HG03342 (cell line): ENCODE measurements at regions not wholly inside any gene's neighbourhood (a gene's known extent, or its start where the extent isn't known, plus 50 kb on each side); places are given as distances from the start of the nearest gene placed in this dataset.

ENCODE experiments used
- ATAC-seq: cut with Tn5 transposase; IDR thresholded peaks from one replicate; pipeline ENCODE4 v1.9.1; 2021; ENCODE audit warnings: mild to moderate bottlenecking, moderate library complexity; ENCODE audit not compliant: unreplicated experiment

DNA sequence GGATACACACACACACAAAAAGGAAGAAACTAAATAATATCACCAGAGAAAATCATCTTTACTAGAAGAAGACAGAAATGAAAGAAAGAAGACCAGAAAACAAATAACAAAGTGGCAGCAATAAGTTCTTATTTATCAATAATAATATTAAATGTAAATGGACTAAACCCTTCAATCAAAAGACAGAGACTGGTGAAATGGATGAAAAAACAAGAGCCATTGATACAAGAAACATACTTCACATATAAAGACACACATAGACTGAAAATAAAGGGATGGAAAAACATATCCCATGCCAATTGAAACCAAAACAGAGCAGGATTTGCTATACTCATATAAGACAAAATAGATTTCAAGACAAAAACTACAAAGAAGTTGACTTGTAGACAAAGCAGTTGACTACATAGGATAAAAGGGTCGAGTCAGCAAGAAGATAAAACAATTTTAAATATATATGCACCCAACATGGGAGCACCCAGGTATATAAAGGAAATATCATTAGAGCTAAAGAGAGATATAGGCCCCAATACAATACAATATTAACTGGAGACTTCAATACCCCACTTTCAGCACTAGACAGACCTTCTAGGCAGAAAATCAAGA is 259.4 kb downstream of the EPM2A start:
- ATAC-seq = no peak

DNA sequence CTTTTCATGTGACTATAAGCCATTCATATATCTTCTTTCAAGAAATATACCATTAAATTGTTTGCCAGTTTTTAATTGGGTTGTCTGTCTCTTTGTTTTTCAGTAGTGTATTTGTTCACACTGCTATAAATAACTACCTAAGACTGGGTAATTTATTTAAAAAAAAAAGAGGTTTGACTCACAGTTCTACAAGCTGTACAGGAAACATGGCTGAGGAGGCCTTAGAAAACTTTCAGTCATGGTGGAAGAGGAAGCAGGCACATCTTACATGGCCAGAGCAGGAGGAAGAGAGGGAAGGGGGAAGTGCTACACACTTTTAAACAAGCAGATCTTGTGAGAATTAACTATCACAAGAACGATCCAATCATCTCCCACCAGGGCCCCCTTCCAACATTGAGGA is 255.3 kb downstream of the EPM2A start:
- ATAC-seq = no peak

DNA sequence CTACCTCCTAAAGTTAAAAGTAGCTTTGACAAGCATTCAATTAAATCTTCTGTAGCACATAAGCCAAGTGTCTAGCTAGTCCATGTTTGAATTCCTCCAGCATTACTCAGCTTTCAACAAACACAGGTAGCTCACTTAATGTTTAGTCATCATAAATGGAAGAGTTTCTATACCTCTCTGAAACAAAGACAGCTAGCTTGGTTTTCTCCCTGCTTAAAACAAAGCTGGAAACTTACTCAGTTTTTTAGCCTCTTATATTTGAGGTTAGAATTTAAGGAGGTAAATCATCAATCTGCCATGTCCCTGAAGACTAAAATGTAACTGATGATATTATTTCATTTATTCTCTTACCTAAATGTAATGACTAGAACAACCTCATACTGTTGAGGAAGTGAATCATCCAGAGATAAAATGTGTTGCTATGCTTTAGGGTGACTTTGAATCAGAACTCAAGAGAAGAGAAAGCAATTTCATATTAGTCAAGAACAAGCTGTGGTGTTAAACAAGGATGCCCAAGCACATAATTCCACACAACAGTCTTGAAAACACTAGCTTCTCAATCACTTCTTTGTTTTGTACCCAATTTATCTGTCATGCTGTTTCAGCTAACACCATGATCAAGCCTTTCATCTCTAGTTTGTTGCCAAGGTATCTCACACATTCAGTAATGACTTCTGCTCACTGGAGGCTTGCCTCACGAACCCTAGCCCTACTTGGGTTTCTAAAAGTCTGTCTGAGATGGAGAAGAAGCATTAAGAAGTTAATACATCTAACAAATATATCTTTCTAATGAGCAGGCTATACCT is 251.9 kb downstream of the EPM2A start:
- no peak for ATAC-seq

- ATAC-seq = no peak
Measured at GRCh38 chr6:145485288-145485687, 250.0 kb downstream of the EPM2A start.

DNA sequence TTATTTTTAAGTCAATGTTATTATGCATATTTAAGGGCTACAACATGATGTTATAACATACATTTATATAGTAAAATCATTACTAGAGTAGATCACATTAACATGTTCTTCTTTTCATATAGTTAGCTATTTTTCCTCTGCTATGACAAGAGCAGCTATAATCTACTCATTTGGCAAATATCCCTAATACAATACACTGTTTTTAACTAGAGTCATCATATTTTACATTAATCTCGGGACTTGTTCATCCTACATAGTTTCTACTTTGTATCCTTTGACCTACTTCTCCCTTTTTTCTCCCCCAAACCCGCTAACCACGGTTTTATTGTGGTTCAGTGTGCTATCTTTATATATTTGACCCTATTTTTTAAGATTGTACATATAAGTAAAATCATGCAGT is 249.0 kb downstream of the EPM2A start:
- ATAC-seq = no peak

- ATAC-seq = no peak
Measured at GRCh38 chr6:145489583-145489982, 245.7 kb downstream of the EPM2A start.

DNA sequence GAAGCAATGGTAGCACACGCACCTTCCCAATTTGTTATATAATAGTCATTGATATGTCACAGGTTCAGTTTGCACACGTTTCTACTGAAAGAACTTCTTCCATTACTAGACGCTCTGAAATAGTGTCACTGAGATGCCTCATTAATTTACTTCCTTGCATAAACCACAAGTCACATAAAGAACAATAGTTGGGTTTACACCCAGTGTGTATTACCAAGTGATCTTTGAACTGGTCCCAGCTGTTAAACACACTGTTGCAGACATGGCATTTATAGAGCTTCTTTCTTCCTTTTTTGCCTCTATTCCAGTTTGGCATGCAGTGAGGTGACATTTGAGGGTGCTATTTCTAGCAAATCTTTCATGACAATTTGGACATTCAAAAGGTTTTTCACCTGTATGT is 245.3 kb downstream of the EPM2A start:
- no peak for ATAC-seq

- ATAC-seq = no peak
Measured at GRCh38 chr6:145491126-145491525, 244.2 kb downstream of the EPM2A start.

DNA sequence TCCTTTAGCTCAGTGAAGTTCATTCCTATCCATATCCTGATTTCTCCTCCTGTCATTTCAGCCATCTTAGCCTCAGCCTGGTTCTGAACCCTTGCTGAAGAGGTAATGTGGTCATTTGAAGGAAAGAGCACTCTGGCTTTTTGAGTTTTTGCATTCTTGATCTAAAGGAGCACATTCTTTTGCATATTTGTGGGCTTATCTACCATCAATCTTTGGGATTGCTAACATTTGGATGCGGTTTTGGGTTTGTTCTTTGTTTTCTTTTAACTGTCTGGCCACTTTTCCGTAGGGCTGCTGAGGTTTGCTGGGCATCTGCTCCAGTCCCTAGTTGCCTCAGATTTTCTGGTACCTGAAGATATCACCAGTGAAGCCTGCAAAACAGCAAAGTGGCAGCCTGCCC is 238.3 kb downstream of the EPM2A start:
- no peak for ATAC-seq

GRCh38 chr6:145498425-145498824 is 236.9 kb downstream of the EPM2A start:
- ATAC-seq = no peak

DNA sequence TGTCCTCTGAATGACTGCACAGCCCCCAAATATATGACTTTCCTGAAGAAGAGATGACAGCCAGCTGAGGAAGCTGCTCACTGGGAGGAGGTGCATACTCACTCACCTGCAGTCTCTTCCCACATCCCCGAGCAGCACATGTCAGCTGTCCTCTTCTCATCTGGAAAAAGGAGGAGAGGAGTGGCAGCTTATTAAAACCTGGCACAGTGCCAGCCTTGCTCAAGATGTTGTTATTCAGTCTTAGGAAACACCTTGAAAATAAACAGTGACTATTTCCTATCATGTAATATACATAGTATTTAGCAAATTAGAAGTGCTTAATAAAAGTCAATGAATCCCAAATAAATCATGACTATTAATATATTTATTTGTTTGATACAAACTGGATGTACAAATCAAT is 232.9 kb downstream of the EPM2A start:
- ATAC-seq = no peak

GRCh38 chr6:145506136-145506535 is 229.2 kb downstream of the EPM2A start:
- no peak for ATAC-seq

- ATAC-seq = no peak
Measured at GRCh38 chr6:145506565-145506964, 228.8 kb downstream of the EPM2A start.

GRCh38 chr6:145507239-145507638 is 228.1 kb downstream of the EPM2A start:
- ATAC-seq = no peak

DNA sequence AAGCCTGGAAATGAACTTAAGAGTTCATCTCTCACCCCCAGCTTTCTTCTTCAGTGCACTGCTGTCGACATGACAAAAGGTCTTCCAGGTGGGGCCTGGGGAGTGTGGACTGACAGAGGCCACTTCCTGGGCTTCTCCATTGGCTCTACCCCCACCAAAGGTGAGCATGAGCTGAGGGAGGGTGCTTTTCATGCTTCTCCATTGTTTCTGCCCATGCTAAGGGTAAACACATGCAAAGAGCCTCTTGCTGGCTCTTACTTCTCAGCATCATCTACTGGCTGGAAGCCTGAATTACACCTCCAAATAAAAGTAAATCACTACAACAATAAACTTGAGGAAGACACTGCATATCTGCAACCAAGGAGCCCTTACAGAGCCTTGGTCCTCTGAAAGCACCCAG is 227.2 kb downstream of the EPM2A start:
- no peak for ATAC-seq

DNA sequence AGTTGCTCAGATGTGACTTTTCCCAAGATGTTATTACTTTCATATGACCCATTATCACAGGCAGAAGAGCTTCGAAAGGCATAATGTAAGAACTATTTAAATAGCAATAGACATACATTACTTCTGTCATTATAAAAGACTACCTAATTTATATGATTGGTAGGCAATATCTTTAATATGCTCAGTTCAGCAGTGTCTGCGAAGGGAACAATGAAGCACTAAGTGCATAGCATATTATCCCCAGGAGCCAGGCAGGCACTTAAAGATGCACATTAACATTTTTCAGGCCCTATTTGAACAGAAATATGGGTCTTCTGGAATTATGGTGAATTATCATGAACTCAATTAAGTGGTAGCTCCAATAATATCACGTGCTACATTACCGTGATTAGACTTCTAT is 217.8 kb downstream of the EPM2A start:
- no peak for ATAC-seq

DNA sequence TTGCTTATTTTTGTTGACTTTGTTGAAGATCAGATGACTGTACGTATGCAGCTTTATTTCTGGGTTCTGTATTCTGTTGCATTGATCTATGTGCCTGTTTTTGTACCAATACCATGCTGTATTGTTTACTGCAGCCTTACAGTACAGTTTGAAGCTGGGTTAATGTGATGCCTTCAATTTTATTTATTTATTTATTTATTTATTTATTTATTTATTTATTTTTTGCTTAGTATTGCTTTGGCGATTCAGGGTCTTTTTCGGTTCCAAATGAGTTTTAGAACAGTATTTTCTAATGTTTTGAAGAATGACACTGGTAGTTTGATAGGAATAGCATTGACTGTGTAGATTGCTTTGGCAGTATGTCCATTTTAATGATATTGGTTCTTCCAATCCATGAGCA is 210.3 kb downstream of the EPM2A start:
- ATAC-seq = no peak

DNA sequence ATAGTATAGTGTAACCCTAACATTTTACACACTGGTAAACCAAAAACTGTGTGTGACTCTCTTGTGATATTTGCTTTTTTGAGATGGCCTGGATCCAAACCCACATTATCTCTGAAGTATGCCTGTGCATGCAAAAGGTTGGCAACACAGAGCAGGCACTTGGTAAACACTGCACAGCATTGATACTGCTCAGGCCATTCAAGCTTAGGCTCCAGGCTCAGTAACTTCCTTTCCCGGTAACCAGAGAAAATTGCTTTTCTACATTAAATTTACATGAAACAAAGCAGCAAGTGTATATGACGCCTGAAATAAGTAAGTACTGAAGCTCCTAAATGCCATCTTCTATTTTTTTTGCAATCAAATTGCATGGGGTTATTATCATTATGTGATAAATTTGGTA is 205.7 kb downstream of the EPM2A start:
- ATAC-seq = no peak

GRCh38 chr6:145530454-145530853 is 204.9 kb downstream of the EPM2A start:
- ATAC-seq = no peak

GRCh38 chr6:145531032-145531431 is 204.3 kb downstream of the EPM2A start:
- ATAC-seq = no peak

DNA sequence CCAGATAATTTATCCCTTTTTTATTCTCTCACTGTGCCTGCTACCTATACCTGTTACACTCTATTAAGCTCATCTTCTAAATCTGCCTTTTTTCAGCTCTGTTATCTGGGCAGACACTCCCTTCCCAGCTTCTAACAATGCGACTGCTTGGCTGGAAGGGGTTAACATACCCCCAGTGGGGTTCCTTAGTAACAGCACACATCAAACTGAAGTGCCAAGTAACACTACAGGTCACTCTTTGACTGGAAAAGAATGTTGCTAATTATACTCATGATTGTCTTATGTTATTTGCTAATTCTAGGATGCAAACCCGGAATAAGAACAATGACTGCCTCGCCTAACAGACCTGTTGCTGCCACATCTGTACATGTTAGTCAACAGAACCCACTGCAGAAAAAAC is 203.5 kb downstream of the EPM2A start:
- no peak for ATAC-seq

DNA sequence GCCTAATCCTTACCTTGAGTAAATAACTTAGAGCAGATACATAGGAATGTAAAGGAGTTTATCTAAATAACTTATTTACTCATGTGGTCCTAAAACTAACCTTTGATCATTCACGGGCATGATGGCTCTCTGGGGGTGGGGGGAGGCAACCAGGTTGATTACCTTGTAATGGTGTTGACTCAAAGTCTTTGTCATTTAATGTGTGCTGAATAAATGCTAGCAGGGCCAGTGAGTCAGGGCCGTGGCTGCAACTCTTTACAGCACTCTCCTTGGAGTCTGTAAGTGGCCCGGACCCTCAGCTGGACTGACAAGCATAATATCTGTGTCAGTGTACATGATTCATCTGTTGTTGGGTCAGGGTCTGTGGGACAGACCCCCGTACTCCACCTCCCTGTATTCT is 203.0 kb downstream of the EPM2A start:
- ATAC-seq = no peak

DNA sequence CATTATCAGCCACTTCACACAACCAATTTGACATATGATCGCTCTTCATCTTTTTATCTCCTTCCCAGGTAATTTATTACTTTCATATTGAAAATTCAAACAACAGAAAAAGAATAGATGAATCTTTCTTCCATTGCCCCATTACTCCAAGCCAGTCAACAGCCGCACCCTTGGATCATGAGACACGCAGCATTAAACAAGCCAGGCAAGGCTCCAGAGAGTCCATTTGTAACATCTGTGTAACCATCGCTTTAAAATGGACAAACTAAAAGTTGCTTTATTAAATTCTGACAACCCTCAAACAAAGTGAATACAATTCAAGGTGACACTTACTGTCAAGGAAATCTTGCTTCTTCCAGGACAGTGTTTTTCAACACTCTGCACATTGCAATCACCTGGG is 200.3 kb downstream of the EPM2A start:
- ATAC-seq = no peak
